ENCODE measurements at regions not wholly inside any gene's neighbourhood (a gene's known extent, or its start where the extent isn't known, plus 50 kb on each side); places are given as distances from the start of the nearest gene placed in this dataset.

GRCh38 chr9:134575103-134575900 is 66.3 kb upstream of the COL5A1 start:
- TF ChIP-seq CTCF (conservative IDR thresholded peaks at IDR 0.05; ENCODE audit: low read depth, low read length) (no peak), USF2 (IDR thresholded peaks at IDR 0.05; ENCODE audit: low read depth, low read length) (no peak), CEBPB (IDR thresholded peaks at IDR 0.05; ENCODE audit: low read depth, low read length) (no peak), FOS (IDR thresholded peaks at IDR 0.05; ENCODE audit: low read depth, low read length) (no peak), SMC3 (IDR thresholded peaks at IDR 0.05; ENCODE audit: low read depth, low read length) (no peak), POLR2A (IDR thresholded peaks at IDR 0.05; ENCODE audit: low read depth, low read length) (no peak), RAD21 (IDR thresholded peaks at IDR 0.05; ENCODE audit: low read length) (no peak), MAFK (IDR thresholded peaks at IDR 0.05; ENCODE audit: low read depth, low read length) (no peak), RCOR1 (IDR thresholded peaks at IDR 0.05; ENCODE audit: insufficient replicate concordance, low read length) (no peak), ELK1 (IDR thresholded peaks at IDR 0.05; ENCODE audit: borderline replicate concordance, low read depth, low read length) (no peak), RFX5 (IDR thresholded peaks at IDR 0.05; ENCODE audit: low read depth, low read length) (no peak), MAZ (IDR thresholded peaks at IDR 0.05; ENCODE audit: borderline replicate concordance, low read depth, low read length) (no peak), MXI1 (IDR thresholded peaks at IDR 0.05; ENCODE audit: borderline replicate concordance, low read depth, low read length) (no peak)

Data from IMR-90 (cell line).